ENCODE measurements at regions not wholly inside any gene's neighbourhood (a gene's known extent, or its start where the extent isn't known, plus 50 kb on each side); places are given as distances from the start of the nearest gene placed in this dataset.

DNA sequence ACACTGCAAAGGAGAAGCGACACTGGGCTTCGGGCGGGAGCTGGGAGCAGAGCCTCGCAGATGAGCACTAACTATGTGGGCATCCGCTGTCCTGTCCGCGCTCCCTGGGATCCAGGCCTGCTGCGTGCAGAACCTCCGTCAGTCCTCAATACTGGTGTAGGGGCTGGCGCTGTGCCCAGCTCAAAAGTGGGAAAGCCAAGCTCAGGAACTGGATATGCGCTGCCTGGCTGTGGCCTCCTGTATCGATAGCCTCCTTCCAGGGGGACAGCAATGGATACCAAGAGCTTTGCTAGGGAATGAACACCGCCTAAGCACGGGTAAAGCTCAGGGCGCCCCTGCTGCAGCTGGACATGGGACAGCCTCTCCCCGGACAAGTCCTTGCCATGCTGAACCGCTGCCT, 270.4 kb downstream of the NSG2 start:
- H3K4me3 Mint-ChIP-seq (ENCODE audit: low read depth, unreplicated experiment) = no peak overlapping the region
- no peak for DNase-seq
- H3K36me3 Mint-ChIP-seq (ENCODE audit: insufficient read depth, unreplicated experiment) = no peaks in the 10 kb centered on the region
- peaks cover 97% of the 10 kb centered on the region for H3K27me3 Mint-ChIP-seq (ENCODE audit: unreplicated experiment)
- H3K9me3 Mint-ChIP-seq (ENCODE audit: low read depth, unreplicated experiment) = no peaks in the 10 kb centered on the region
- H3K27ac Mint-ChIP-seq (ENCODE audit: unreplicated experiment) = no peak overlapping the region
- H3K4me1 Mint-ChIP-seq (ENCODE audit: low read depth, unreplicated experiment) = no peaks in the 10 kb centered on the region
- CTCF ChIA-PET = interaction anchor here (2.9 kb wide), 1 partner anchor 271 kb away, joined by 15 read pairs; the partner anchor contains the start of gene NSG2
- TF ChIP-seq, protein P1, sequence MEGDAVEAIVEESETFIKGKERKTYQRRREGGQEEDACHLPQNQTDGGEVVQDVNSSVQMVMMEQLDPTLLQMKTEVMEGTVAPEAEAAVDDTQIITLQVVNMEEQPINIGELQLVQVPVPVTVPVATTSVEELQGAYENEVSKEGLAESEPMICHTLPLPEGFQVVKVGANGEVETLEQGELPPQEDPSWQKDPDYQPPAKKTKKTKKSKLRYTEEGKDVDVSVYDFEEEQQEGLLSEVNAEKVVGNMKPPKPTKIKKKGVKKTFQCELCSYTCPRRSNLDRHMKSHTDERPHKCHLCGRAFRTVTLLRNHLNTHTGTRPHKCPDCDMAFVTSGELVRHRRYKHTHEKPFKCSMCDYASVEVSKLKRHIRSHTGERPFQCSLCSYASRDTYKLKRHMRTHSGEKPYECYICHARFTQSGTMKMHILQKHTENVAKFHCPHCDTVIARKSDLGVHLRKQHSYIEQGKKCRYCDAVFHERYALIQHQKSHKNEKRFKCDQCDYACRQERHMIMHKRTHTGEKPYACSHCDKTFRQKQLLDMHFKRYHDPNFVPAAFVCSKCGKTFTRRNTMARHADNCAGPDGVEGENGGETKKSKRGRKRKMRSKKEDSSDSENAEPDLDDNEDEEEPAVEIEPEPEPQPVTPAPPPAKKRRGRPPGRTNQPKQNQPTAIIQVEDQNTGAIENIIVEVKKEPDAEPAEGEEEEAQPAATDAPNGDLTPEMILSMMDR (IDR thresholded peaks at IDR 0.05; ENCODE audit: unreplicated experiment) = no peak
- no TSS peak for BruUV-seq (replicated peaks)
- intact Hi-C loops (cut with micrococcal nuclease; ENCODE audit: unreplicated experiment) = loop anchor here (5.0 kb wide), 1 partner anchor 1024 kb away; no protein-coding TSS in a partner anchor

DNA sequence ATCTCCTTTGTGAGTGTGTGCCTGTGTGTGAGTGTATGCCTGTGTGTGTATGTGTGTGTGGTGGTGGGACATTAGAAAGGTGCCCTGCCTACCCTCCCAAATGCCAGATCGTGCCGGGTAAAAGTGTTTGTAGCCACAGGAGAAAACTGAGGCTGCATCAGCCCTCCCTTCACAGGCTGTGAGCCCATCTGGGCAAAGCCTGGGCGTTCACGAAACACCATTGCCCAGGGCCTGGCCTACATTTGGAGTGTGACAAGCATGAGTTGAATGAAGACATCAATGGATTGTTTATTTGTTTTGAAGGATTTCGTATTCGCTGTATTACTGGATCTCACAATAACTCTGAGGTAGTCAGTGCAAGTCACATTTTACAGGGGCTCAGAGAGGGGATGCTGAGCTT, 270.8 kb downstream of the NSG2 start:
- Mint-ChIP-seq H3K27me3 (ENCODE audit: unreplicated experiment) (peaks cover 97% of the 10 kb centered on the region), H3K9me3 (ENCODE audit: low read depth, unreplicated experiment) (no peaks in the 10 kb centered on the region), H3K36me3 (ENCODE audit: insufficient read depth, unreplicated experiment) (no peaks in the 10 kb centered on the region), H3K27ac (ENCODE audit: unreplicated experiment) (no peak overlapping the region), H3K4me3 (ENCODE audit: low read depth, unreplicated experiment) (no peak overlapping the region), H3K4me1 (ENCODE audit: low read depth, unreplicated experiment) (no peaks in the 10 kb centered on the region)
- CTCF ChIA-PET = interaction anchor here (2.9 kb wide), 1 partner anchor 271 kb away, joined by 15 read pairs; the partner anchor contains the start of gene NSG2
- BruUV-seq (replicated peaks) = no TSS peak
- no peak for DNase-seq
- intact Hi-C loops (cut with micrococcal nuclease; ENCODE audit: unreplicated experiment) = loop anchor here (5.0 kb wide), 1 partner anchor 1024 kb away; no protein-coding TSS in a partner anchor
- TF ChIP-seq, protein P1 (IDR thresholded peaks at IDR 0.05; ENCODE audit: unreplicated experiment) = no peak

DNA sequence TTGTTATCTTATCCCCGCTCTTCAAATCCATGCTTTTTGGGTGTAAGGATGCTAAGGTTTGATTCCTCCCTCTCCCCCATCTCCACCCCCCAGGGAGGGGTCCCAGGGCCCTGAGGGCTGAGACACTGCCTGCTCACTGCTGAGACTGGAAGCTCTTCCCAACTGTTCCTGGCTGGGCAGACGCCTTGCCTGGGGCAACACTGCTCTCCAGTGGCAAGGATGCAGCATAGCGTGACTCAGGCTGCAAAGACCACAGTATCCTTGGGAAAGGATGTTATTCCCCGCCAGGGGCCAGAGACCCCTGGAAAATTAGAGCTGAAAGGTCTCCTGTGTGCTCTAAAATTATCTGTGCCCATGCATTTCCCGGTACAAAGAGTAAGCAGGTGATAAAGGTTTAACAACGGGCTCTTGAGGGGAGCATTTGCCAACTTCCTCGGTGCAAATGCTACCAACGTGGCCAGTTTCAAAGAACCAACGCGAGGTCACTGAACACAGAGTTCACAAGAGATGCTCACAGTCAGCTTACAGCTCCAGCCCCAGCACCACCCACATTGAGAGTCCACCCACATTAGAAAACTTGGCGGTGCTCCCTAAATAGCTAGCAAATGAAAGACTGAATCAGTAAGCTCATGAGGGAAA, 271.9 kb downstream of the NSG2 start:
- TF ChIP-seq, protein P1 (IDR thresholded peaks at IDR 0.05; ENCODE audit: unreplicated experiment) = peak; percentile 76
- Mint-ChIP-seq H3K9me3 (ENCODE audit: low read depth, unreplicated experiment) (no peaks in the 10 kb centered on the region), H3K27ac (ENCODE audit: unreplicated experiment) (no peak overlapping the region), H3K4me1 (ENCODE audit: low read depth, unreplicated experiment) (no peaks in the 10 kb centered on the region), H3K36me3 (ENCODE audit: insufficient read depth, unreplicated experiment) (no peaks in the 10 kb centered on the region), H3K4me3 (ENCODE audit: low read depth, unreplicated experiment) (no peak overlapping the region), H3K27me3 (ENCODE audit: unreplicated experiment) (peaks cover 100% of the 10 kb centered on the region)
- intact Hi-C loops (cut with micrococcal nuclease; ENCODE audit: unreplicated experiment) = loop anchor here (1.0 to 5.0 kb wide), 4 partner anchors 272 to 1025 kb away; partner anchors contain the start of gene NSG2
- CTCF ChIA-PET = interaction anchor here (0.5 to 2.3 kb wide), 9 partner anchors 90 to 1610 kb away, joined by 4 to 47 read pairs (median 4); partner anchors contain the start of genes ATP6V0E1 and NSG2
- peak; percentile 60 for DNase-seq
- no TSS peak for BruUV-seq (replicated peaks)

DNA sequence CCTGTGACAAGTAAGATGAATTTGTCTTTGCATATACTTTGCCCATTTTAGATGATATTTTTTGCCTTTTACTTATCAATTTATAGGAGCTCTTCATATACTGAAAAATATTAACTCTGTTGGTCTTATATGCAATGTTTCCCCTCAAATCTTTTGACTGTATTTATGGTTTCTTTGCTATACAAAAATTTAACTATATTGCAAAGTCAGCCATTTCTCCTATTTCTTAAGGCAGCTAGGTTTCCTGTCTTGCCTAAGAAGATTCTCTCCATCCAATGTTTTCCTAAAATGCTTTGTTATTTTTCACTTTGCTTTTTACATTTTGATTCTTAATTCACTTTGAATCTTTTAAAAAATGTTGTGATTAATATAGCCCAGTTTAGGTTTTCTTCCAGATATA, 273.1 kb downstream of the NSG2 start:
- Mint-ChIP-seq H3K36me3 (ENCODE audit: insufficient read depth, unreplicated experiment) (no peaks in the 10 kb centered on the region), H3K9me3 (ENCODE audit: low read depth, unreplicated experiment) (no peaks in the 10 kb centered on the region), H3K4me1 (ENCODE audit: low read depth, unreplicated experiment) (peaks cover 2% of the 10 kb centered on the region), H3K27ac (ENCODE audit: unreplicated experiment) (no peak overlapping the region), H3K27me3 (ENCODE audit: unreplicated experiment) (peaks cover 100% of the 10 kb centered on the region), H3K4me3 (ENCODE audit: low read depth, unreplicated experiment) (no peak overlapping the region)
- TF ChIP-seq, protein P1 (IDR thresholded peaks at IDR 0.05; ENCODE audit: unreplicated experiment) = no peak
- CTCF ChIA-PET = interaction anchor here (2.3 kb wide), 1 partner anchor 273 kb away, joined by 47 read pairs; the partner anchor contains the start of gene NSG2
- no peak for DNase-seq
- intact Hi-C loops (cut with micrococcal nuclease; ENCODE audit: unreplicated experiment) = loop anchor here (5.0 kb wide), 1 partner anchor 1026 kb away; no protein-coding TSS in a partner anchor
- no TSS peak for BruUV-seq (replicated peaks)

All from Calu3 (cell line).